PFSK-1 (cell line): ENCODE measurements at regions not wholly inside any gene's neighbourhood (a gene's known extent, or its start where the extent isn't known, plus 50 kb on each side); places are given as distances from the start of the nearest gene placed in this dataset.

Experiments
- FOXP2 ChIP-seq: optimal IDR thresholded peaks from 2 replicates; pipeline ENCODE3; 2011; ENCODE audit warnings: borderline replicate concordance, control low read depth, inconsistent platforms; ENCODE audit not compliant: insufficient read depth; ENCODE audit errors: extremely low read length, extremely low read depth
- POLR2AphosphoS5 ChIP-seq: IDR thresholded peaks from 2 replicates; pipeline ENCODE4 v1.6.1; 2012; ENCODE audit warnings: low read depth, mild to moderate bottlenecking, control low read depth, low read length, moderate library complexity
- REST ChIP-seq, 2 experiments: IDR thresholded peaks; 2 replicates each; pipeline versions ENCODE4 v1.6.1 to v1.8.0; 2011 to 2012; ENCODE audit warnings: low read depth in 2 of 2, low read length in 2 of 2, control low read depth in 1 of 2, inconsistent platforms in 1 of 2, mild to moderate bottlenecking in 1 of 2, moderate library complexity in 1 of 2; ENCODE audit not compliant: insufficient read depth in 1 of 2
- SIN3A ChIP-seq: IDR thresholded peaks from 2 replicates; pipeline ENCODE4 v1.6.1; 2012; ENCODE audit warnings: mild to moderate bottlenecking, low read length, moderate library complexity, borderline replicate concordance; ENCODE audit not compliant: insufficient read depth
- TAF1 ChIP-seq: IDR thresholded peaks from 2 replicates; pipeline ENCODE4 v1.6.1; 2012; ENCODE audit warnings: low read length, control low read depth, borderline replicate concordance; ENCODE audit not compliant: insufficient read depth

DNA sequence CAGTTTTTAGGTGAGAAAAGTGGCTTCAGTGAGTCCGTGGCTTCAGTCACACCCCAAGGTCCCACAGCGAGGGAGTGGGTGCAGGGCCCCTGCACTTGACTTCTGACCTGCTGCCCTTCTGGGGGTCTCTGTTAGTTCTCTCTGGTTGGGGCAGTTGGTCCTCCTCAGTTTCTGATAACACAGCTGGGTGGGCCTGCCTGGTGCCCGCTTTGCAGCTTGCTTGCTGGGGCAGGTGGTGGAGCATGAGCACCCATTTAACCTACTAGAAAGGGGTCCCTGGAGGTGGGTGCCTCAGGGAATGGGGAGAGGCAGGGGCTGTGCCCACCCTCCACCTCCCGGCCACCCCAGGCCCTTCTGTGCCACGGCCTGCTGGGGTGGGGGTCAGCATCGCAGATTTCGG is 83.2 kb downstream of the ASB1 start:
- no peak for TF ChIP-seq POLR2AphosphoS5
- no peak for TF ChIP-seq REST (IDR thresholded peaks at IDR 0.05; ENCODE audit: insufficient read depth in 1 of 2, low read depth in 2 of 2, low read length in 2 of 2)
- TF ChIP-seq TAF1, result no peak
- TF ChIP-seq SIN3A, result no peak
- TF ChIP-seq FOXP2, result no peak

DNA sequence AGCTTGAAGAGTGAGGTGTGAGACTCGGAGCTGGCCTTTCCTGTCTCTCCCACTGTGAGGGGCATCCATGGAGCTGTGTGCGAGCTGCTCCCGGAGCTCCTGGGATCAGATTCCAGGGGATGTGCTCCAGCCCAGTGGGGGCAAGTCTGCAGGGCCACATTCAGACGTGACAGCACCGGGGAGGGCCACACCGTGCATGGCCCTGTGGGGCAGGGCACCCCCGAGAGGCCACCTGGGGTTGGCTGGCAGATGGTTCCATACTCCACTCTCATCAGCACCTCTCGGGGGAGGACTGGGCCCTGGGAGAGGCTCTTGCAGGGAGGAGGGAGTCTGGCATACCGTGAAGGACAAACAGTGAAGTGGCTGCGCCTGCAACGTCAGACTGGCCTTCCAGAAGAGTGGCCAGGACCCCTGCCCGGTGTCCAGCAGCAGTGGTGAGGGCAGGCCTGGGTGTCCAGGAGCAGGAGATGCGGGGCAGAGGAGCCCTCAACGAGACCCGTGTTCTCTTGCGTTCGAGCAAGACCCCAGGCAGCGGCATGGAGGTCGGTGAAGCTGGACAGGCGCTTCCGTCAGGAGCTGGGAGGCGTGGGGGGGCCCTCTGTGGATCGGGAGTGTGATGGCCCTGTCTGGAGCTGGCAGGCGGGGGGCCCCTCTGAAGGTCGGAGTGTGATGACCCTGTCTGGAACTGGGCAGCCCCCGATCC is 84.3 kb downstream of the ASB1 start:
- TF ChIP-seq POLR2AphosphoS5 (no peak), SIN3A (no peak), FOXP2 (no peak), TAF1 (no peak), REST (IDR thresholded peaks at IDR 0.05; ENCODE audit: insufficient read depth in 1 of 2, low read depth in 2 of 2, low read length in 2 of 2) (no peak)

- TF ChIP-seq SIN3A (no peak), REST (IDR thresholded peaks at IDR 0.05; ENCODE audit: insufficient read depth in 1 of 2, low read depth in 2 of 2, low read length in 2 of 2) (no peak), POLR2AphosphoS5 (no peak), FOXP2 (no peak), TAF1 (no peak)
Observed at GRCh38 chr2:238511614-238511950, 84.9 kb downstream of the ASB1 start.

DNA sequence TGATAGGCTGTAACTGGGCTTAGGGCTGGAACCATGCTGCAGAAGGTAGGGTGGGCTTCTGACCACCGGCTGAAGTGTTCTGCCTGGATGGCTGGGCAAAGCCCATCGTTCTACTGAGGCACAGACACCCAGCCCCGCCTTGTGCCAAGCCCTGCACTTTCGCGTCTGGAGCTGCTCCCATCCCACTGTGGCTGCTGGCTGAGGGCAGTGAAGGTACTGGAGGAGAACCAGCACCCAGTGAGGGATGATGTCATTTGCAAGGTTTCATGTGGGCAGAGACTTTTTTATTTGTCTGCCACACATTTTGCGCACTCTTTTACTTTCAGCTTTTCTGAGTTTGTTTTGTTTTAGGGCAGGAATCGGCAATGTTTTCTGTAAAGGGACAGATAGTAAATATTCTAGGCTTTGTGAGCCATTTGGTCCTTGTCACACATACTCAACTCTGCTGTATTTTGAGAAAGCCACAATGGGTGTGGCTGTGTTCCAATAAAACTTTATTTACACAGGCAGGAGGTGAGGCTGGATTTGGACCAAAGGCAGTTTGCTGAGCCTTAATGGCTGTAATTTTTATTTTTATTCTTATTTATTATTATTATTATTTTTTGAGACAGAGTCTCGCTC is 85.6 kb downstream of the ASB1 start:
- no peak for TF ChIP-seq FOXP2
- no peak for TF ChIP-seq TAF1
- no peak for TF ChIP-seq POLR2AphosphoS5
- no peak for TF ChIP-seq SIN3A
- no peak for TF ChIP-seq REST (IDR thresholded peaks at IDR 0.05; ENCODE audit: insufficient read depth in 1 of 2, low read depth in 2 of 2, low read length in 2 of 2)
